GM21825 (cell line): ENCODE measurements at regions not wholly inside any gene's neighbourhood (a gene's known extent, or its start where the extent isn't known, plus 50 kb on each side); places are given as distances from the start of the nearest gene placed in this dataset.

Experiments used
- ATAC-seq: cut with Tn5 transposase; IDR thresholded peaks from one replicate; pipeline ENCODE4 v1.9.1; 2021; ENCODE audit warnings: mild to moderate bottlenecking, moderate library complexity; ENCODE audit not compliant: unreplicated experiment

- ATAC-seq, result no peak
Measured at GRCh38 chr3:162096874-162097273, 600.3 kb downstream of the OTOL1 start.

GRCh38 chr3:162103808-162104207, 607.2 kb downstream of the OTOL1 start:
- no peak for ATAC-seq

GRCh38 chr3:162111861-162112260, 615.3 kb downstream of the OTOL1 start:
- no peak for ATAC-seq

- no peak for ATAC-seq
Measured at GRCh38 chr3:162112719-162113118, 616.1 kb downstream of the OTOL1 start.

GRCh38 chr3:162117961-162118360, 621.4 kb downstream of the OTOL1 start:
- ATAC-seq, result no peak

- no peak for ATAC-seq
Measured at GRCh38 chr3:162119651-162120050, 623.0 kb downstream of the OTOL1 start.

GRCh38 chr3:162122405-162122804, 625.8 kb downstream of the OTOL1 start:
- no peak for ATAC-seq

GRCh38 chr3:162125790-162126189, 629.2 kb downstream of the OTOL1 start:
- ATAC-seq, result no peak

GRCh38 chr3:162130582-162130981, 634.0 kb downstream of the OTOL1 start:
- ATAC-seq, result no peak

- no peak for ATAC-seq
Measured at GRCh38 chr3:162132981-162133380, 636.4 kb downstream of the OTOL1 start.

GRCh38 chr3:162134571-162134970, 638.0 kb downstream of the OTOL1 start:
- no peak for ATAC-seq

GRCh38 chr3:162136136-162136535, 639.5 kb downstream of the OTOL1 start:
- no peak for ATAC-seq

GRCh38 chr3:162138509-162138908, 641.9 kb downstream of the OTOL1 start:
- ATAC-seq, result no peak

GRCh38 chr3:162139841-162140240, 643.2 kb downstream of the OTOL1 start:
- no peak for ATAC-seq

- no peak for ATAC-seq
Measured at GRCh38 chr3:162141272-162141791, 644.7 kb downstream of the OTOL1 start.

- no peak for ATAC-seq
Measured at GRCh38 chr3:162142511-162142910, 645.9 kb downstream of the OTOL1 start.

GRCh38 chr3:162143180-162143579, 646.6 kb downstream of the OTOL1 start:
- no peak for ATAC-seq

GRCh38 chr3:162147996-162148395, 651.4 kb downstream of the OTOL1 start:
- ATAC-seq, result no peak

- ATAC-seq, result no peak
Measured at GRCh38 chr3:162150790-162151189, 654.2 kb downstream of the OTOL1 start.

- ATAC-seq, result no peak
Measured at GRCh38 chr3:162152636-162153035, 656.0 kb downstream of the OTOL1 start.

- no peak for ATAC-seq
Measured at GRCh38 chr3:162161595-162161994, 665.0 kb downstream of the OTOL1 start.

GRCh38 chr3:162165346-162165745, 668.7 kb downstream of the OTOL1 start:
- no peak for ATAC-seq

GRCh38 chr3:162166543-162166942, 669.9 kb downstream of the OTOL1 start:
- no peak for ATAC-seq

- ATAC-seq, result no peak
Measured at GRCh38 chr3:162168715-162169114, 672.1 kb downstream of the OTOL1 start.
